AG20443 (cell line): ENCODE measurements at regions not wholly inside any gene's neighbourhood (a gene's known extent, or its start where the extent isn't known, plus 50 kb on each side); places are given as distances from the start of the nearest gene placed in this dataset.
A peak's percentile ranks its signal among the peaks of the same experiment; 100 is the strongest.
"Not testable (repeated sequence)": the region's sequence is repeated elsewhere in the genome, so short reads cannot be mapped to it uniquely, and the experiment has no call there.

Experiments
- DNase-seq: peaks from one replicate; pipeline ENCODE4 v3.0.0; 2012; ENCODE audit warnings: low spot score, mixed read lengths

DNA sequence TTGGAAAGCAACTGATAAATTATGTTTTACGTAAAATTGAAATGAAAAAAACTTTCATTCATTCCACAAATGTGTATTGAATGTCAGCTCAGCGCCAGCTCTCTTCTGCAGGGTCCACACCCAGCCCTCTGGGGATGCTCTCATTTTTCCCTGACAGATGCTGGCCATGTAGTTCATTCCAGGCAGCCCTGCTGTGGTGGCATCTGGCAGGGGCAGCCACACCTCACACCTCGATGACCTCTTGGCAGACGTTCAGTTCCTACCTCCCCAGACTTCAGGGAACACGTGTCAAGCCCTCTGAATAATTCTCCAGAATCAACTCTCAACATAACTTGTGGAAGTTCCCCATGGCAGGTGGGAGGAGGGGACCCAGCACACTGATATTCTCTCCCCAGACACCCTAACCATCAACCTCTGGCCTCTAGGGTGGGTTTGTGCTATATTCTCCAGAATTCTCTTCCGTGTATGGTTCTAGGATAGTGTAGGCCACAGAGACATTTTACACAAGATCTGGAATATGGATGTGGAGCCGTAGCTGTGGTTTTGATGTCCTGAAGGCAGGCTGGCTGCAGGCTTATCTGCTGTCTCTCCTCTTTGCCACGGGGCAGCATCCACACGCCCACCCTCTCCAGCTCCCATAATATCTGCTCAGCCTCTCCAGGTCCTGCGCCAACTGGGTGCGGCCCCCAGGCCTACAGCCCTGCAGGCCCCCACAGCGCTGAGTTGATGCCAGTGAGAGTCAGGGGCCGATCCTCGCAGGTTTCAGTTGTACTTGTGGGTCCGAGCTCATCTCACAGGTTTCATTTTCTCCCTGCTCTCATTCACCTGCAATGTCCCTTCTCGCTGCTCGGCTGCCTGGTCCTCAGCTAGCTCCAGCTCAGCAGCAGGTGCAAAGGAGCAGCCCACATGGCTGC lies 175.8 kb upstream of the ARID1B start:
- no peak for DNase-seq

DNA sequence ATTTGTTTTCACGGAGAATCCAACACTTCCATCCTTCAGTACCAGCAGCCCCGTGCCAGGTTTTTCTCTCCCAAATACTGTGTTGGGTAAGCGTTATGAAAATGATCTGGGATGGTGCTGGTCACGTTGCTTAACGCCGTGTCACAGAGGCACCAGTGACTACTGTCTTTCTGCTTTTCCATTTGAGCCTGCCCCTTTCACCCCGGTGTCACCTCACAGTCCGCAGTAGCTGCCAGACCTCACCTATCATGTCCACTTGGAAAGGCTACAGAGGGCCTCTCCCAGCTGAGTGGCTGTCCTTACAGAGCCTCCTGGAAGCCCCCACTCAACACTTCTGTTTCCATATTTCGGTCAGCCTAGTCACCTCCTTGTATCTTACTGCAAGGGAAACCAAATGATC lies 176.5 kb upstream of the ARID1B start:
- DNase-seq, result no peak

DNA sequence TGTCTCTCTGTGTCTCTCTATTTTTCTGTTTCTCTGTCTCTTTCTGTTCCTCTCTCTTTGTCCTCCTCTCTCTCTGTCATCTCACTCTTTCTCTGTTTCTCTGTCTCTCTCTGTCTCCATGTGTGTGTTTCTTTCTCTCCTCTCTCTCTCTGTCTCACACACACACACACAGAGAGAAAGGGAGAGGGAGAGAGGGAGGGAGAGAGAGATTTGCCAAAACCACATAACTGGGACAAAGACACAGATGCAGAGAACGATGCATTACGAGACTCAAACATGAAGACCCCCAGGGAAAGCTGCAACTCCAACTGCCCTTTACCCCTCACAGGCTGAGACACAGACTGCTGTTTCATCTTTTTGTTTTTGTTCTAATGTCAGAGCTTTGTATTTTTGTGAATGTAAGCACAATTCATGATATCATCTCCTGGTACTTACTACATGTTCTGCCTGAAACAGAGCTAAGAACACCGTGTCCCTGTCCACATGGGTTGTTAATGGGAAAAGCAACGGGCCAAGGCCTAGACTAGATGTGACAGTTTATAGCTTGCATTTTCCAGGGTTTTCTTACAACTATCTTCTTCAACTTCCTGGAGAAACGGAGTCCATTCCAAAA lies 177.1 kb upstream of the ARID1B start:
- DNase-seq, result no peak

DNA sequence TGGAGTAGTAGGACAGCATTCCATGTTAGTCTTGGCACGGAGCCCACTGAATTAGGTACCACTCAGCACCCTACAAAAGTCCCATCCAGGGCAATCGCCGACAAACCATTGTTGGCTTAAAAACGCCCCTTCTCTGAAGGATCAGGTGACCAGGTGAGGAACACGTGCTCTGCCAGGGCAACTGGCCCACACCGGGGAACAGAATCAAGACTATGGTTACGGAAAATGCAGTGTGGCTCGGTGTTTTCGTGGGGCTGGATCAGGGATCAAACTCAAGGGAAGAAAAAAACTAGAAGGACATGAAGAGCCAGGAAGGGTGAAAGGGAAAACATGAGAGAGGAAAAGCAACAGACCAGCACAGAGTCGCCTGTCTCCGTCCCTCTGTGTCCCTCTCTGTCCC lies 177.8 kb upstream of the ARID1B start:
- no peak for DNase-seq

DNA sequence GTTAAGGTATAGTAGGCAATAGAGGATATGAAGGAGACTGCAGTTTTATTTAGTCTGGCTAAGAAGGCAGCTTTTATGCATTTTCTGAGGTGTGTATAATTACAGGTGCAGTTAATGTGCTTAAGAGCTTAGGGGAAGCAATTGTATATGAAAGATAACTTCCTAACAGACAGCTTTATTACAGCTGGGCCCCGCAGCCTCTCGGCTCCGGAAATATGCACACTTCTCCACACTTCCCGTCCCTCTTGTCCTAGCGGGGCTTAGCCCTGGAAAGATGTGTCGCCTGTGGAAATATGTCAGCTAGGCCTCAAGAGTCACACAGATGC lies 178.4 kb upstream of the ARID1B start:
- no peak for DNase-seq

DNA sequence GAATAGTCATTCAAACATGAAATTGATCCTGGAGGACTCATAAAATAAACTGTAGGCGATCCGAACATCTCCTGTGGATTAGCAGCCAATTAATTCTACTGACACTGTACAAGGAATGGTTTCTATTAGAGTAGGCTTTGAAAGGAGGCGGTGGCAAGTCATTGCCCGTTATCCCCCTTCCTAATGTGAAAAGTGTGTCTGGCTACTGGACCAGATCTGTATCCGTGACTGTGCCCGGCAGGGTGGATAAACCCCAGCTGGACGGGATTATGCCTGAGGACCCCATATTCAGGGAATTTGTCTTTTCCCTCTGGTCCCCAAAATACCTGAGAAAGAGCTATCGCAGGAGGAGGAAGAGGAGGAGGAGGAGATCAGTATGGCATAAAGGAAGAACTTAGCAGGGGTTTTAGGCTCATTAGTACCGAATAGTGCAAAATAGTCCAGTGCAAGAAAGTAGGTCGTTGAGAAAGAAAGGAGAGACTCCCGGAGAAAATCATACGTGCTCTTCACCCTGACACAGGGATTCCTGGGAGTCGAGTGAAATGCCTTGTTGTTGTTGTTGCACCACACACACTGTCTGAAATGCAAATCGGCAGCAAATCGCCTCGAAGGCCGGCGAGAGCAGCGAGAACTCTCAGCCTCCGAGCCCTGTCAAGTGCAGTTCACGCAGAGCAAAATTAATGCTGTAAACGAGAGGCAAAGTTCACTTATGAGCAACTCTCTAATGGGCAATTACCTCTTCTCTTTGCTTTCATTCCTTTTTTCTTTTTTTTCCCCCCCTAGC lies 178.9 kb upstream of the ARID1B start:
- no peak for DNase-seq

DNA sequence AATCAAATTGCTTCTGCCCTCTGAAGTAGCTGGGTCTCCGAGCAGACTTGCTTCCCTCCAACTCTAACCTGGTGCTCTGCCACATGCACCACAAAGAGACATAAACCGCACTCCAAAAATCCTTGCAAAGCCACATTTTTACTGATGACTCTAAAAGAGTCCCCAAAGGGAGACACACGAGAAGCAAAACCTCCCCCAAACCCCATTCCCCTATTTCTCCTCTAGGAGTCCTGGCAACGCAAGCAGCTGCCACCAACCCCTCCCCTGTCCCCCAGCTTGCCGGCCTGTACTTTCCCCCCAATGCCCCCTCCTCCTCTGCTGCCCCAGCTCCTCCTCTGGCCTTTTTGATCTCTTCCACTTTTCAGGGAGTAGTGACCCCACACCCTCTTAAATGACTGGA lies 180.1 kb upstream of the ARID1B start:
- DNase-seq, result no peak

DNA sequence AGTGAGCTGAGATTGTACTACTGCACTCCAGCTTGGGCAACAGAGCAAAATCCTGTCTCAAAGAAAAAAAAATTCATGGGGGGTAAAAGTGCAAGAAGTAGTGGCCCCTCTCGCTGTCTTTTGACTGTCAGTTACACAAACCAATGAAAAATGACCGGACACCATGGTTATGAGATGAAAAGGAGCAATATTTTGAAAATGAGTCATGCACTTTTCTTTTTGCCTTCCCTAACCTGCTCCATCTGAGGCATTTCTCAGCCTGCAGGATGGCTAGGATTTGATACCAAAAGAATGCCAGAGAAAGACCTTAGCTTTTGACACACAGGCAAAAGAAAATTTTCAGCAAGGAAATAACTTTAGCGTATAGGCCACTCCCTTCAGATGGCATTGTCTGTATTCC lies 181.7 kb upstream of the ARID1B start:
- DNase-seq, result no peak

DNA sequence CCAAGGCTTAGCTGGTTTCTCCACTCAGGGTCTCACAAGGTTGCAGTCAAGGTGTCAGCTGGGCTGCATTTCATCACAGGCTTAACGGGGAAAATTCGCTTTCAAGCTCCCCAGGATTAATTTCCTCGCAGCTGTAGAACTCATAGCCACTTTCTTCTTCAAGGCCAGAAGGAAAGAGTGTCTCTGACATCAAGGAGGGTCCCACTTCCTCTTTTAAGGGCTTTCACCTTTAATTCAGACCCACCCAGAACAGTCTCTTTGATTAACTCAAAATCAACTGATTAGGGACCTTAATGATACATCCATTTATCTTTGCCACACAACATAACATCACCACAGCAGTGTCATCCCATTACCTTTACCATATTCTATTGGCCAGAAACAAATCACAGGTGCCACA lies 183.3 kb upstream of the ARID1B start:
- DNase-seq, result no peak

DNA sequence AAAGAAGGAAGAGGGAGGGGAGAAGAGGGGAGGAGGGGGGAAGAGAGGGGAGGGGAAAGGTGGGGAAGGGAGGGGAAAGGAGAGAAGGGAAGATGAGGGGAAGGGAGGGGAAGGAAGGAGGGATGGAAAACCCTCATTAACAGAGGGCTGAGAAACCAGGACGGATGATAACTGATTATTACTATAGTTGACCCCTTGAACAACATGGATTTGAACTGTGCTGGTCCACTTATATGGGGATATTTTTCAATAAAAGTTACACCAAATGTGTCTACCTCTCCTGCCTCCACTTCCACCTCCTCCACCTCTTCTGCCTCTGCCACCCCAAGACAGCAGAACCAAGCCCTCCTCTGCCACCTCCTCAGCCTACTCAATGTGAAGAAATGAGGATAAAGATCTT lies 184.1 kb upstream of the ARID1B start:
- no peak for DNase-seq

DNA sequence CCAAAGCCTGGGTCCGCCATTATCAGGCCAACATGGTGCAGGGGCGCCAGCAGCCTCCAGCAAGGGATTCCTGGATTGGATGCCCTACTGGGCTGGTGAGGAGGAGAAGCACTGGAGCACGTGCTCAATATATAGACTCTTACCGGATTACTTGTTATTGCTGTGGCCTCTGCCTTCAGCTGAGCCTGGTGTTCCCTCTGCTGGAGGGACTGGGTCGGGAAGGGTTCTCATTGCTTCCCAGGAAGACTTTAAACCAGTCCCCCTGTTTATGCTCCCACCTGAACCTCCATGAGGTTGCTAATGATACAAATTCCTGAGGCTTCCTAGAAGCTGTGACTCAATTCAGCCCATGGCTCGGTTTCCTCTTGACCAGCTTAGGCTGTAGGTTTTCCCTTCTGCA lies 186.7 kb upstream of the ARID1B start:
- no peak for DNase-seq

DNA sequence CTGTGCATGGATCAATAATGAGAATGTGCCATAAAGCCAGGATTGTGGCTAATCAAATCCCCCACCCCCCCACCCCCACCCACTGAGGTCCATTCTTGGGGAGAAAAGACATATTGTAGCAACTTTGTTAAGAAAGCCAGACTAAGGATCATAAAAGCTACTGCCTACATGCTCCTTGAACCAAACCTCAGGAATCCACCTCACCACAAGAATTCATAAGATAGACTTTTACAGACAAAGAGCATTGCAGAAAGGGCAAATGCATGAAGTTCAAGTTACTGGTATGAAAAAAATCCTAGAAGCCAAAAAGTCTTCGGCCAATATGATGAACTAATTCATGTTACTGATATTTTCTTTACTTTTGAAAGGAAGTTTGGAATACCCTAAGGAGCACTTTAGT lies 187.9 kb upstream of the ARID1B start:
- peak; percentile 68 for DNase-seq

DNA sequence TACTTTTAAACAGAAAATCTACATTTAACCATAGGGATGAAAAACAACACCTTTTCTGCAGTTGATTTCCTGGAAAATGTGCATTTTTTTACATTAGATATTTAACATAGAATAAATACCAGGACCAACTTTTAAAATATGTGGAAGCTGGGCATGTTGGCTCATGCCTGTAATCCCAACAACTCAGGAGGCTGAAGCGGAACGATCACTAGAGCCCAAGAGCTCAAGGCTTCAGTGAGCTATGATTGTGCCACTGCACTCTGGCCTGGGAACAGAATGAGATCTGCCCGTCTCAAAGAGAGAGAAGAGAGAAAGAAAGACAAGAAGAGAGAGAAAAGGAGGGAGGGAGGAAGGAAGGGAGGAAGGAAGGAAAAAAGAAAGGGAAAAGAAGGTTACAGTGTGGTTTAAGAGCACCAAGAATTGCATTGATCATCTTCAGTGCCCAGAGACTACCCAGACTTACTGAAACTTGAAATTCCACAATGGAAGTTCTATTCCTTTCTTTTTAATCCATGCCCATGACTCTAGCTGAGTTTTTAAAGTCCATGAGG lies 189.4 kb upstream of the ARID1B start:
- DNase-seq, result no peak

DNA sequence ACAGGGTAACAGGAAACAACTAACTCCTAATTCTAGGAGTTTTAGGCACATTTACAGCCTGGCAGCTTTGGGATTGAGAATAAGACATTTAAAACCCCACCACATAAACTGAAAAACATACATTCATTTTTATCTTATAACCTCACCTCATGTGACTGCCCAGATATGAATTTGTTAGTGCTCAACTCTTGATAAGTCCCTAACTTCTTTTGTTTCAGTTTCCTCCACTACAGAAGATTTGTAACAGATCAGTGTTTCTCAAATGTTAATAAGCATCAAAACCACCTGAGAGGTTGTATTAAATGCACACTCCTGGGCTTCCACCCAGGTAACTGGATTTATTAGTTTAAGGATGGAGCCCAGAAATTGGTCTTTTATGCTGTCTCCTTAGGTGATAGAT lies 190.1 kb upstream of the ARID1B start:
- DNase-seq, result no peak

DNA sequence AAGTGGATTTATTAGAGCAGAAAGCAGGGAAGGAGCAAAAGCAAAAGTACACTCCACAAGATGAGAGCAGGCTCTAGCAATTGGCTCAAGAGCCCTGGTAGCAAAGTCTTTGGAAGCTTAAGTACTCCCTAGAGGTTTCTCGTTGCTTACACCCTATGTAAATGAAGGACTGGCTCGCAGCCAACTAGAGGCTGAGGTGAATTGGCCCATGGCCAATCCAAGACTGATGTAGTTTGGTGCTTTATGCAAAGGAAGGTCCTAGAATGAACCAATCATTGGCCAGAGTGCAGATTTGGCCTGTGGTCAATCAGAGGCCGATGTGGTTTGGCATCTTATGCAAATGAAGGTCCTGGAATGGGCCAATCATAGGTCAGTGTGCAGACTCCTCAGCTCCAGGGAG lies 191.3 kb upstream of the ARID1B start:
- DNase-seq, result no peak

DNA sequence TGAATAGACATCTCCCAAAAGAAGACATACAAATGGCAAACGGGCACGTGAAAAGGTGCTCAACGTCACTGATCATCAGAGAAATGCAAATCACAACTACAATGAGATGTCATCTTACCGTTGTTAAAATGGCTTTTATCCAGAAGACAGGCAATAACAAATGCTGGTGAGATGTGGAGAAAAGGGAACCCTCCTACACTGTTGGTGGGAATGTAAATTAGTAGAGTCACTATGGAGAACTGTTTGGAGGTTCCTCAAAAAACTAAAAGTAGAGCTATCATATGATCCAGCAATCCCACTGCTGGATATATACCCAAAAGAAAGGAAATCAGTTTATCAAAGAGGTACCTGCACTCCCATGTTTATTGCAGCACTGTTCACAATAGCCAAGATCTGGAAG lies 193.1 kb upstream of the ARID1B start:
- not testable (repeated sequence) for DNase-seq

DNA sequence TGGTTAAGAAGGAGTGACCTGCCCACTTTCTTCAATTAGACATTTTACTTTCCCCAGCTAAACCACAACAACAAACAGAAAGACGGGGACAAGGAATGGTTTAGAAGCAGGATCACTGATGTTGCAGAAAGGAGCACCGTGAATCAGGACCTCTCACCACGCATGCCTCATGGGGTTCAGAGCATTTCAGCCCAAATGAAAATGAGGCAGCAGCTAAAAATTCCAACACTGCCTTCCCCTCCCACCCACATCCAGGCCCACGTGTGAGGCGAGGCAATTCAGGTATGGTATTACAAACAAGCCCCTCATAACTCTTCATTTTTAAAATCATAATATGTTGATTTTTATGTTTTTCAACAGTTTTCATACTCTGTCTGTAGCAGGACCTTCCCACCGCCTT lies 194.1 kb upstream of the ARID1B start:
- no peak for DNase-seq

DNA sequence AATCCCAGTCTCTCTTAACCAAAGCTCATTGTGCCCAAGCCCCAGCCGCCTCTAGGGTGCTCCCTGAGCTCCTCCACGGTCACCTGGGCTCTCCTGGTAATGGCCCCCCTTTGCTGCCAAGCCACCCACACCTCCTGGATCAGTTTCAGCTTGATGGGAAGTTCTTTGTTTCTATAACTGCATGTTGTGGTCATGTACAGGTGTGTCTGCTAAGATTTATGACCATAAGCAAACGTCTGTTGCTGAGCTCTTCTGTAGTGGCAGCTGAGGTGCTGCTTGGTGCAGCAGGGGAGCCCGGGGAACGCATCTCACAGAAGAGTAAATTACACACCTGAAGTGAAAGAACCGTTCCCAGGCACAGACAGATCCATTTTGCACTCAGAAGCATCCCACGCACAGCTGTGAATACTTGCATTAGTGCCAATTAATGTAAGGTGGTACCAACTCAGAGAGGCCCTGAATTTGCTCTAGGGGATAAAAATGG lies 194.6 kb upstream of the ARID1B start:
- DNase-seq, result no peak

DNA sequence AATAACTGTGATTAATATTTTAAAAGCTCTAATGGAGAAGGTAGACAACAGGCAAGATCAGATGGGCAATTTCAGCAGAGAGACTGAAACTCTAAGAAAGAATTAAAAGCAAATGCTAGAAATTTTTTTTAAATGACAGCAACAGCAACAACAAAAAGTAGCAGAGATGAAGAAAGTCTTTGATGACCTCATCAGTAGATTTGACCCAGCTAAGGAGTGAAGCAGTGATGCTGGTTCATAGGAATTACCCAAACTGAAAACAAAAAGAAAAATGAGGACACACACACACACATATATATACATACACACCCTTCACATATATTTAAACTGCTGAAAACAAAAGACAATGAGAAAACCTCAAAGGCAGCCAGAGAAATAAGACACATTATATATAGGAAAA lies 197.6 kb upstream of the ARID1B start:
- no peak for DNase-seq

DNA sequence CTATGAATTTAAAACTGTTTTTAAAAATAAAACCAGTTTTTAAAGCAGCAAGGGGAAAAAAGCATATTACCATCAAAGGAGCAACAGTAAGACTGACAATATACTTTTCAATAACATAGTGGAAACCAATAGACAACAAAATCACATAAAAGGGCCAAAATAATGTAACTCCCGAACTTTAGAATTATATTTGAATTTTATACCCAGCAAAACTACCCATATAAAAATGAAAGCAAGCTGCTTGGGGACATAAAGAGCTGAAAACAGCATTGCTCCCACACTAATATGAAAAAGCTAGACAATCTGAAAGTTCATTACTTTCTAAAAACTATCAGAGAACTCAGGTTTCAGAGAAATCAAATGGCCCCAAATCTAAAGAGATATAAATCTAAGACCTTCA lies 199.4 kb upstream of the ARID1B start:
- DNase-seq, result no peak

DNA sequence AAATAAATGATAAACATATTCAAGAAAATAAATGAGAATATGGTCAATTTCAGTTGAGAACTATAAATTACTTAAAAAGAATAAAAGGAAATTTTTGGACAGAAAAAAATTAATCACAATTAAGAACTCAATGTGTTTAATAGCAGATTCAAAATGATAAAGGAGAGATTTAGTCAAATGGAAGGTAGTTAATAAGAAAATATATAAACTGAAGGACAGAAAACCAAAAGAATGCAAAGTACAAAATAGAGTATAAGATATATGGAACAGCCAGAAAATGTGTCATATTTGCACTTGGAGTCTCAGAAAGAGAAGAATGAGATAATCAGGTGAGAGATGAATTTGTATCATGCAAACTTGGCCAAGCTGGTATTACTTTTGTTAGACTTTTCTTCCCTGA lies 201.8 kb upstream of the ARID1B start:
- DNase-seq, result no peak

DNA sequence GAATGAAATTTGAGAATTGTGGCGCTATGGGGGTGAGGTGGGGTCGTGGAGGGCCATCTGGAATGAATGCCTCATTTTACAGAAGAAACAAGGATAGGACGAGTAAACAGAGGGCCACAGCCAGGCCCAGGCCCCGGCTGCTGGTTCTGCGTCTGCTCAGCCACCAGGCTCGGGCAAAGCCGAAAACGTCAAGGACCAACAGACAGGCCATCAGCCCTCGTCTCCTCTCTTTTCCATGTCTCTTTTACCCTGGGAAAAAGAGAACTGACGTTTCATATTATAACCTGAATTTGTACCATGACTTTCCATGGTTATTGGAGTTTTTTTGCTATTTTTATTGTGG lies 212.4 kb upstream of the ARID1B start:
- no peak for DNase-seq
